Activated naive CD8-positive, alpha-beta T cell (primary cell): ENCODE measurements at regions not wholly inside any gene's neighbourhood (a gene's known extent, or its start where the extent isn't known, plus 50 kb on each side); places are given as distances from the start of the nearest gene placed in this dataset.

Experiments used
- H3K27ac Mint-ChIP-seq: one replicate; pipeline ENCODE4 v1.8.0; 2021; ENCODE audit warnings: mixed read lengths
- H3K27me3 Mint-ChIP-seq: one replicate; pipeline ENCODE4 v1.8.0; 2021; ENCODE audit warnings: mixed read lengths
- H3K36me3 Mint-ChIP-seq: one replicate; pipeline ENCODE4 v1.8.0; 2021; ENCODE audit warnings: mixed read lengths
- H3K4me1 Mint-ChIP-seq: one replicate; pipeline ENCODE4 v1.8.0; 2021; ENCODE audit warnings: low read depth, mixed read lengths
- H3K4me3 Mint-ChIP-seq: one replicate; pipeline ENCODE4 v1.8.0; 2021; ENCODE audit warnings: mild to moderate bottlenecking, mixed read lengths
- H3K9me3 Mint-ChIP-seq: one replicate; pipeline ENCODE4 v1.8.0; 2021; ENCODE audit warnings: low read depth, mixed read lengths

GRCh38 chr10:130560573-130560972 is 424.4 kb downstream of the GLRX3 start:
- H3K4me3 Mint-ChIP-seq = no peak overlapping the region
- no peaks in the 10 kb centered on the region for H3K4me1 Mint-ChIP-seq
- no peaks in the 10 kb centered on the region for H3K9me3 Mint-ChIP-seq
- peaks cover 2% of the 10 kb centered on the region for H3K27me3 Mint-ChIP-seq
- H3K27ac Mint-ChIP-seq = no peak overlapping the region
- H3K36me3 Mint-ChIP-seq = no peaks in the 10 kb centered on the region

DNA sequence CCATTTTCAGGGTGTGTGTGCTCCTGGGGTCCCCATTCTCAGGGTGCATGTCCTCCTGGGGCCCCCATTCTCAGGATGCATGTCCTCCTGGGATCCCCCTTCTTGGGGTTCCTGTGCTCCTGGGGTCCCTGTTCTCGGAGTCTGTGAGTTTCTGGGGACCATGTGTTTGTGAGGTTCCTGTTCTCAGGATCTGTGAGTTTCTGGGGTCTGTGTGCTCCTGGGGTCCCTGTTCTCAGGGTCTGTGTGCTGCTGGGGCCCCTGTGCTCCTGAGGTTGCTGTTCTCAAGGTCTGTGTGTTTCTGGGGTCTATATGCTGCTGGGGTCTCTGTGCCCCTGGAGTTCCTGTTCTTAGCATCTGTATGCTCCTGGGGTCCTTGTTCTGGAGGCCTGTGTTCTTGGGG is 425.5 kb downstream of the GLRX3 start:
- no peaks in the 10 kb centered on the region for H3K36me3 Mint-ChIP-seq
- H3K4me3 Mint-ChIP-seq = no peak overlapping the region

GRCh38 chr10:130567011-130567410 is 430.8 kb downstream of the GLRX3 start:
- Mint-ChIP-seq H3K27ac (no peak overlapping the region), H3K4me1 (no peaks in the 10 kb centered on the region)

More for the DNA sequence above, 425.5 kb downstream of the GLRX3 start:
- H3K9me3 Mint-ChIP-seq = no peaks in the 10 kb centered on the region
- H3K27ac Mint-ChIP-seq = no peak overlapping the region
- H3K4me1 Mint-ChIP-seq = no peaks in the 10 kb centered on the region
- H3K27me3 Mint-ChIP-seq = peaks cover 2% of the 10 kb centered on the region

GRCh38 chr10:130567436-130567835 is 431.2 kb downstream of the GLRX3 start:
- H3K27ac Mint-ChIP-seq = no peak overlapping the region

More at GRCh38 chr10:130567011-130567410, 430.8 kb downstream of the GLRX3 start:
- H3K27me3 Mint-ChIP-seq = peaks cover 4% of the 10 kb centered on the region
- H3K36me3 Mint-ChIP-seq = no peaks in the 10 kb centered on the region
- no peak overlapping the region for H3K4me3 Mint-ChIP-seq
- H3K9me3 Mint-ChIP-seq = no peaks in the 10 kb centered on the region

GRCh38 chr10:130568246-130568645 is 432.1 kb downstream of the GLRX3 start:
- Mint-ChIP-seq H3K27me3 (peaks cover 4% of the 10 kb centered on the region), H3K9me3 (no peaks in the 10 kb centered on the region), H3K4me1 (no peaks in the 10 kb centered on the region), H3K27ac (no peak overlapping the region), H3K36me3 (no peaks in the 10 kb centered on the region), H3K4me3 (no peak overlapping the region)

More at GRCh38 chr10:130567436-130567835, 431.2 kb downstream of the GLRX3 start:
- Mint-ChIP-seq H3K4me3 (no peak overlapping the region), H3K27me3 (peaks cover 4% of the 10 kb centered on the region), H3K9me3 (no peaks in the 10 kb centered on the region), H3K36me3 (no peaks in the 10 kb centered on the region), H3K4me1 (no peaks in the 10 kb centered on the region)

DNA sequence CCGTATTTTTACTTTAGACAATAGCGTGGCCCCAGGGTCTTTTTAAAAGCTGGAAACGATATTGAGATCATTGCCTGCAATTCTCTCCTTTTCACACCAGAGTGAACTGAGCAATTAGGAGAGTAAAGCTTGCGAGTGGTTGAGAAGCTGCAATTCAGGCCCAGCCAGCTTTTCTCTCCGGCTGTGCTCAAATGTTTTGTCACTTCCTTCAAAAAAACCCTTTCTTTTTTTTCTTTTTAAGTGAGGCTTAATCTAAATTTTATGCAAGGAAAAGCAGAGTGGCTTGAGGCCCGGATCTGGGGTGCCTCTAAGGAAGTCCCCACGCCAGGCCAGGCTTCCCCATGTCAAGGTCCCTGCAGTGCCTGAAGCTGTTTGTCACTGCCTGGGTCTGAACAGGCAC is 433.9 kb downstream of the GLRX3 start:
- no peaks in the 10 kb centered on the region for H3K9me3 Mint-ChIP-seq
- peaks cover 3% of the 10 kb centered on the region for H3K27me3 Mint-ChIP-seq
- no peak overlapping the region for H3K4me3 Mint-ChIP-seq
- H3K27ac Mint-ChIP-seq = no peak overlapping the region
- no peaks in the 10 kb centered on the region for H3K4me1 Mint-ChIP-seq
- no peaks in the 10 kb centered on the region for H3K36me3 Mint-ChIP-seq

GRCh38 chr10:130571674-130572073 is 435.5 kb downstream of the GLRX3 start:
- no peaks in the 10 kb centered on the region for H3K9me3 Mint-ChIP-seq
- peaks cover 6% of the 10 kb centered on the region for H3K27me3 Mint-ChIP-seq
- no peak overlapping the region for H3K27ac Mint-ChIP-seq
- H3K4me1 Mint-ChIP-seq = no peaks in the 10 kb centered on the region
- H3K36me3 Mint-ChIP-seq = no peaks in the 10 kb centered on the region
- H3K4me3 Mint-ChIP-seq = no peak overlapping the region

- Mint-ChIP-seq H3K4me1 (no peaks in the 10 kb centered on the region), H3K27me3 (peaks cover 4% of the 10 kb centered on the region), H3K36me3 (no peaks in the 10 kb centered on the region), H3K27ac (no peak overlapping the region), H3K9me3 (no peaks in the 10 kb centered on the region), H3K4me3 (no peak overlapping the region)
Observed at GRCh38 chr10:130573446-130573845, 437.3 kb downstream of the GLRX3 start.

DNA sequence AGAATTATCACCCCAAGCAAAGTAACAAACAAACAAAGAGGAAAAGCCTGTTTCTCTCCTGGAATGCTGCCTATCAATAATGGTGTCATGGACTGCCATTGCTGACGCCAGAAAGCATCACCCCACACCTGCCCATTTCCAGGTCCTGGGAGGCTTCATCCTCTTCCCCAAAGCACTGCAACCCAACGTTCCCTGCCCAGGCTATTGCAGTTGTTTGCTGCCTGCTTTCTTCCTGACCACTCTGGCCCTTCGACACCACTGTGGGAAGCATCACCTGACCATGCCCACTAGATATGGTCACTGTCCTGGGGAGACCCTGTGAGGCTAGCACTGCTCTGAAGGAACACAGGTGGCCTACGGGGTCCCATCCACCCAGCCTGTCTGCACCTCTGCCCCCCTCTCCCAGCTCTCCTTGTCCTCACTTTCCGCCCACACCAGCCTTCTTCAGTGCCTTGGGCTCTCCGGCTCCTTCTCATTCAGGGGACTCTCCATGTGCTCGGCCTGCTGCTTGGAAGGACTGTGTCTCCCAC is 439.6 kb downstream of the GLRX3 start:
- no peak overlapping the region for H3K27ac Mint-ChIP-seq
- no peaks in the 10 kb centered on the region for H3K36me3 Mint-ChIP-seq
- no peaks in the 10 kb centered on the region for H3K9me3 Mint-ChIP-seq
- H3K4me3 Mint-ChIP-seq = no peak overlapping the region
- peaks cover 7% of the 10 kb centered on the region for H3K27me3 Mint-ChIP-seq
- no peaks in the 10 kb centered on the region for H3K4me1 Mint-ChIP-seq

GRCh38 chr10:130576427-130576826 is 440.2 kb downstream of the GLRX3 start:
- H3K27me3 Mint-ChIP-seq = peaks cover 7% of the 10 kb centered on the region
- no peaks in the 10 kb centered on the region for H3K36me3 Mint-ChIP-seq
- H3K4me3 Mint-ChIP-seq = no peak overlapping the region
- H3K9me3 Mint-ChIP-seq = no peaks in the 10 kb centered on the region
- no peaks in the 10 kb centered on the region for H3K4me1 Mint-ChIP-seq
- H3K27ac Mint-ChIP-seq = no peak overlapping the region

- H3K9me3 Mint-ChIP-seq = no peaks in the 10 kb centered on the region
- no peak overlapping the region for H3K27ac Mint-ChIP-seq
- H3K4me3 Mint-ChIP-seq = no peak overlapping the region
- H3K4me1 Mint-ChIP-seq = no peaks in the 10 kb centered on the region
- H3K27me3 Mint-ChIP-seq = peaks cover 7% of the 10 kb centered on the region
- H3K36me3 Mint-ChIP-seq = no peaks in the 10 kb centered on the region
Observed at GRCh38 chr10:130577039-130577438, 440.8 kb downstream of the GLRX3 start.

- H3K36me3 Mint-ChIP-seq = no peaks in the 10 kb centered on the region
- H3K9me3 Mint-ChIP-seq = no peaks in the 10 kb centered on the region
- no peak overlapping the region for H3K27ac Mint-ChIP-seq
- H3K4me1 Mint-ChIP-seq = no peaks in the 10 kb centered on the region
- H3K4me3 Mint-ChIP-seq = no peak overlapping the region
- peaks cover 7% of the 10 kb centered on the region for H3K27me3 Mint-ChIP-seq
Observed at GRCh38 chr10:130578532-130579289, 442.5 kb downstream of the GLRX3 start.

- no peaks in the 10 kb centered on the region for H3K36me3 Mint-ChIP-seq
- H3K4me3 Mint-ChIP-seq = no peak overlapping the region
- peaks cover 7% of the 10 kb centered on the region for H3K27me3 Mint-ChIP-seq
- H3K27ac Mint-ChIP-seq = no peak overlapping the region
- no peaks in the 10 kb centered on the region for H3K4me1 Mint-ChIP-seq
- H3K9me3 Mint-ChIP-seq = no peaks in the 10 kb centered on the region
Observed at GRCh38 chr10:130579913-130580312, 443.7 kb downstream of the GLRX3 start.

DNA sequence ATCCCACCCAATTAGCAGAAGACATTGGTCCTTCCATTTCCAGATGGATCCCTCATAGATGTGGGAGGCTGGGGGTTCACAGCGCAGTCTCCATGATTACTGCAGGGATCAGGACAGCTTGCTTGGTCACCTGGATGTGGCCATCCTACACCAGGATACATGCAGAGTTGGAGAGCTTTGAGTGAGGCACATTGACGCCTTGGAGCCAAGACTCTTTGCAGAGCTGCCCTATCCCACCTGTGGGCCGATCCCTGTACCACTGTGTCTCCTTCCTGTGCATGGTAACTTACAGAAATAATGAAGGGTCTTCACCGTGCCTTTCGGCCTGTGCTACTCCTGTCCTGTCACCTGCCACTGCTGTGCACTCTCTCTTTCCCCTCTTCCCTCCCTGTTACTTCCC is 444.8 kb downstream of the GLRX3 start:
- no peaks in the 10 kb centered on the region for H3K9me3 Mint-ChIP-seq
- peaks cover 4% of the 10 kb centered on the region for H3K27me3 Mint-ChIP-seq
- H3K27ac Mint-ChIP-seq = no peak overlapping the region
- no peaks in the 10 kb centered on the region for H3K4me1 Mint-ChIP-seq
- H3K36me3 Mint-ChIP-seq = no peaks in the 10 kb centered on the region
- H3K4me3 Mint-ChIP-seq = no peak overlapping the region

- H3K27me3 Mint-ChIP-seq = peaks cover 10% of the 10 kb centered on the region
- no peaks in the 10 kb centered on the region for H3K36me3 Mint-ChIP-seq
- H3K27ac Mint-ChIP-seq = no peak overlapping the region
- no peaks in the 10 kb centered on the region for H3K4me1 Mint-ChIP-seq
- H3K4me3 Mint-ChIP-seq = no peak overlapping the region
- no peaks in the 10 kb centered on the region for H3K9me3 Mint-ChIP-seq
Observed at GRCh38 chr10:130587718-130588117, 451.5 kb downstream of the GLRX3 start.

GRCh38 chr10:130606001-130606405 is 469.8 kb downstream of the GLRX3 start:
- Mint-ChIP-seq H3K4me1 (no peaks in the 10 kb centered on the region), H3K36me3 (no peaks in the 10 kb centered on the region), H3K4me3 (no peak overlapping the region), H3K27ac (no peak overlapping the region), H3K27me3 (peaks cover 6% of the 10 kb centered on the region), H3K9me3 (no peaks in the 10 kb centered on the region)
